Gastrocnemius medialis (tissue), 4 donors: ENCODE measurements at regions not wholly inside any gene's neighbourhood (a gene's known extent, or its start where the extent isn't known, plus 50 kb on each side); places are given as distances from the start of the nearest gene placed in this dataset.

Source experiments
- CTCF ChIP-seq, 5 experiments: fragments of 450-650 bp in 3 of 5; fragments of 200-600 bp in 2 of 5; sonication (generic) in 2 of 5; IDR thresholded peaks in 4 of 5; conservative IDR thresholded peaks in 1 of 5; 1 replicate in 4 of 5; 2 replicates in 1 of 5; pipeline ENCODE4 v1.5.1; 2016 to 2019; ENCODE audit warnings: antibody characterized with exemption in 5 of 5, mild to moderate bottlenecking in 3 of 5, moderate library complexity in 3 of 5
- POLR2A ChIP-seq, 2 donors: fragments of 450-650 bp; IDR thresholded peaks; one replicate each; pipeline ENCODE4 v1.6.1; 2017; ENCODE audit warnings: antibody characterized with exemption in 2 of 2, mild to moderate bottlenecking in 2 of 2, moderate library complexity in 2 of 2

GRCh38 chr4:110266136-110266535 lies 67.7 kb upstream of the ELOVL6 start:
- TF ChIP-seq CTCF (IDR thresholded peaks at IDR 0.05 in 4 of 5, conservative IDR thresholded peaks at IDR 0.05 in 1 of 5) = no peak
- no peak for TF ChIP-seq POLR2A (IDR thresholded peaks at IDR 0.05)
